WTC11 (cell line): ENCODE measurements at regions not wholly inside any gene's neighbourhood (a gene's known extent, or its start where the extent isn't known, plus 50 kb on each side); places are given as distances from the start of the nearest gene placed in this dataset.

Source experiments
- ATAC-seq: fragments of 200-7000 bp; cut with Tn5 transposase; 2 replicates; pipeline ENCODE4 v1.10.0; 2021; ENCODE audit warnings: mild to moderate bottlenecking, moderate library complexity
- CTCF ChIA-PET: fragments of 300-600 bp; sonication (Branson Sonifier 250); formaldehyde crosslinking; loops from one replicate; lab custom pipeline; 2021; ENCODE audit warnings: antibody characterized with exemption; lab: Charles Lee
- POLR2A ChIA-PET: fragments of 350-600 bp; sonication (Branson Sonifier 250); formaldehyde crosslinking; loops from one replicate; lab custom pipeline; 2021; ENCODE audit warnings: antibody characterized with exemption; lab: Charles Lee
- DNase-seq: peaks from one replicate; pipeline ENCODE4 v3.0.0; 2021; ENCODE audit warnings: low spot score
- H3K27ac Mint-ChIP-seq: 2 replicates; pipeline ENCODE4 v1.8.0; 2021; ENCODE audit warnings: mixed read lengths
- H3K27me3 Mint-ChIP-seq: 2 replicates; pipeline ENCODE4 v1.8.0; 2021; ENCODE audit warnings: low read depth, mild to moderate bottlenecking, moderate library complexity, mixed read lengths
- H3K36me3 Mint-ChIP-seq: 2 replicates; pipeline ENCODE4 v1.8.0; 2021; ENCODE audit warnings: mixed read lengths
- H3K4me1 Mint-ChIP-seq: 2 replicates; pipeline ENCODE4 v1.8.0; 2022; ENCODE audit warnings: mixed read lengths
- H3K4me3 Mint-ChIP-seq: 2 replicates; pipeline ENCODE4 v1.8.0; 2021; ENCODE audit warnings: mild to moderate bottlenecking, moderate library complexity, mixed read lengths
- H3K9me3 Mint-ChIP-seq: 2 replicates; pipeline ENCODE4 v1.8.0; 2021; ENCODE audit warnings: mixed read lengths
- AFF4 ChIP-seq: sonication (generic); formaldehyde crosslinking; IDR thresholded peaks from 2 replicates; pipeline ENCODE4 v1.8.1; 2023; ENCODE audit warnings: mild to moderate bottlenecking, missing genetic modification reagents, borderline replicate concordance
- ARID4B ChIP-seq: sonication (generic); formaldehyde crosslinking; IDR thresholded peaks from 2 replicates; pipeline ENCODE4 v1.8.0; 2023; ENCODE audit warnings: missing genetic modification reagents, mild to moderate bottlenecking, borderline replicate concordance
- ATF1 ChIP-seq: sonication (generic); formaldehyde crosslinking; IDR thresholded peaks from 2 replicates; pipeline ENCODE4 v1.8.1; 2023; ENCODE audit warnings: mild to moderate bottlenecking, moderate library complexity, missing genetic modification reagents
- ATF3 ChIP-seq: sonication (generic); formaldehyde crosslinking; conservative IDR thresholded peaks from 2 replicates; pipeline ENCODE4 v1.8.1; 2022; ENCODE audit warnings: mild to moderate bottlenecking, missing genetic modification reagents
- ATF6 ChIP-seq: sonication (generic); formaldehyde crosslinking; IDR thresholded peaks from 2 replicates; pipeline ENCODE4 v1.8.1; 2023; ENCODE audit warnings: mild to moderate bottlenecking, missing genetic modification reagents
- E2F4 ChIP-seq: sonication (generic); formaldehyde crosslinking; IDR thresholded peaks from 2 replicates; pipeline ENCODE4 v1.8.1; 2022; ENCODE audit warnings: low read depth, mild to moderate bottlenecking, moderate library complexity, missing genetic modification reagents, borderline replicate concordance
- ELF4 ChIP-seq: sonication (generic); formaldehyde crosslinking; IDR thresholded peaks from 2 replicates; pipeline ENCODE4 v1.8.1; 2022; ENCODE audit warnings: low read depth, mild to moderate bottlenecking, moderate library complexity, missing genetic modification reagents
- EMX1 ChIP-seq: fragments of 250-450 bp; sonication (Bioruptor Pico); IDR thresholded peaks from 2 replicates; pipeline ENCODE4 v1.8.0; 2021; ENCODE audit warnings: mild to moderate bottlenecking
- FOXJ3 ChIP-seq: sonication (generic); formaldehyde crosslinking; IDR thresholded peaks from 2 replicates; pipeline ENCODE4 v1.9.0; 2021; ENCODE audit warnings: missing genetic modification reagents, mild to moderate bottlenecking, borderline replicate concordance
- FOXP1 ChIP-seq: sonication (generic); formaldehyde crosslinking; IDR thresholded peaks from 2 replicates; pipeline ENCODE4 v1.8.0; 2022; ENCODE audit warnings: missing genetic modification reagents, mild to moderate bottlenecking, moderate library complexity, borderline replicate concordance
- GRHL2 ChIP-seq: fragments of 250-450 bp; sonication (Bioruptor Pico); IDR thresholded peaks from 2 replicates; pipeline ENCODE4 v1.8.0; 2022; ENCODE audit warnings: mild to moderate bottlenecking, moderate library complexity; ENCODE audit not compliant: insufficient replicate concordance, severe bottlenecking
- GTF2I ChIP-seq: fragments of 250-450 bp; sonication (Bioruptor Pico); conservative IDR thresholded peaks from 2 replicates; pipeline ENCODE4 v1.4.0; 2021; ENCODE audit warnings: mild to moderate bottlenecking
- HMGA2 ChIP-seq: fragments of 250-450 bp; sonication (Bioruptor Pico); IDR thresholded peaks from 2 replicates; pipeline ENCODE4 v1.4.0; 2021; ENCODE audit warnings: mild to moderate bottlenecking, moderate library complexity
- JUN ChIP-seq: sonication (generic); formaldehyde crosslinking; IDR thresholded peaks from 2 replicates; pipeline ENCODE4 v1.8.0; 2023; ENCODE audit warnings: mild to moderate bottlenecking, missing genetic modification reagents
- MXD4 ChIP-seq: fragments of 250-450 bp; sonication (Bioruptor Pico); IDR thresholded peaks from 2 replicates; pipeline ENCODE4 v1.8.0; 2021; ENCODE audit warnings: mild to moderate bottlenecking, moderate library complexity, borderline replicate concordance
- NR1H2 ChIP-seq: sonication (generic); formaldehyde crosslinking; IDR thresholded peaks from 2 replicates; pipeline ENCODE4 v1.9.0; 2021; ENCODE audit warnings: mild to moderate bottlenecking, moderate library complexity, missing genetic modification reagents
- NR3C1 ChIP-seq: sonication (generic); formaldehyde crosslinking; conservative IDR thresholded peaks from 2 replicates; pipeline ENCODE4 v1.8.1; 2023; ENCODE audit warnings: low read depth, mild to moderate bottlenecking, missing genetic modification reagents
- PRRX2 ChIP-seq: fragments of 250-450 bp; sonication (Bioruptor Pico); IDR thresholded peaks from 2 replicates; pipeline ENCODE4 v1.8.0; 2021; ENCODE audit warnings: mild to moderate bottlenecking
- RELA ChIP-seq: sonication (generic); formaldehyde crosslinking; IDR thresholded peaks from 2 replicates; pipeline ENCODE4 v1.8.1; 2022; ENCODE audit warnings: missing genetic modification reagents, mild to moderate bottlenecking, borderline replicate concordance
- SMAD4 ChIP-seq: sonication (generic); formaldehyde crosslinking; IDR thresholded peaks from 2 replicates; pipeline ENCODE4 v1.8.0; 2022; ENCODE audit warnings: mild to moderate bottlenecking, missing genetic modification reagents
- ZBTB21 ChIP-seq: sonication (generic); formaldehyde crosslinking; IDR thresholded peaks from 2 replicates; pipeline ENCODE4 v1.8.1; 2023; ENCODE audit warnings: mild to moderate bottlenecking, missing genetic modification reagents, borderline replicate concordance
- ZNF219 ChIP-seq: sonication (generic); formaldehyde crosslinking; IDR thresholded peaks from 2 replicates; pipeline ENCODE4 v1.8.0; 2023; ENCODE audit warnings: missing genetic modification reagents, mild to moderate bottlenecking, borderline replicate concordance
- ZNF425 ChIP-seq: fragments of 250-450 bp; sonication (Bioruptor Pico); conservative IDR thresholded peaks from 2 replicates; pipeline ENCODE4 v1.9.0; 2021; ENCODE audit warnings: mild to moderate bottlenecking

- H3K9me3 Mint-ChIP-seq = peaks cover 7% of the 10 kb centered on the region
- TF ChIP-seq ATF1 (no peak), ATF6 (CRISPR knock-in tag) (no peak), AFF4 (CRISPR knock-in tag) (no peak), ATF3 (CRISPR knock-in tag) (no peak), GRHL2 (CRISPR knock-in tag) (no peak), SMAD4 (CRISPR knock-in tag) (no peak), EMX1 (CRISPR knock-in tag) (no peak), ELF4 (CRISPR knock-in tag) (no peak), MXD4 (CRISPR knock-in tag) (no peak), E2F4 (no peak), FOXJ3 (CRISPR knock-in tag) (no peak), NR3C1 (no peak), HMGA2 (CRISPR knock-in tag) (no peak)
- no peak overlapping the region for H3K4me3 Mint-ChIP-seq
- H3K27ac Mint-ChIP-seq = no peak overlapping the region
- ChIA-PET POLR2A (no interaction called here), CTCF (interaction anchor here (1.1 to 3.1 kb wide), 7 partner anchors 10 to 281 kb away, joined by 3 to 47 read pairs (median 7); partner anchors contain the start of gene RASGEF1B)
- no peaks in the 10 kb centered on the region for H3K27me3 Mint-ChIP-seq
- H3K4me1 Mint-ChIP-seq = peaks cover 18% of the 10 kb centered on the region
- DNase-seq (no peak), ATAC-seq (no peak)
- no peaks in the 10 kb centered on the region for H3K36me3 Mint-ChIP-seq
These were observed 215.8 kb upstream of the RASGEF1B start for GRCh38 chr4:81687471-81687870.

GRCh38 chr4:81685104-81685503 is 213.4 kb upstream of the RASGEF1B start:
- peaks cover 20% of the 10 kb centered on the region for H3K4me1 Mint-ChIP-seq
- no peaks in the 10 kb centered on the region for H3K27me3 Mint-ChIP-seq
- POLR2A ChIA-PET = no interaction called here
- ATAC-seq (no peak), DNase-seq (no peak)
- H3K36me3 Mint-ChIP-seq = no peaks in the 10 kb centered on the region
- no peak overlapping the region for H3K27ac Mint-ChIP-seq
- CTCF ChIA-PET = no interaction called here
- peaks cover 7% of the 10 kb centered on the region for H3K9me3 Mint-ChIP-seq
- no peak overlapping the region for H3K4me3 Mint-ChIP-seq
- TF ChIP-seq ARID4B (CRISPR knock-in tag) = no peak
- no peak for TF ChIP-seq NR1H2 (CRISPR knock-in tag)
- TF ChIP-seq ZBTB21 (CRISPR knock-in tag) = no peak
- no peak for TF ChIP-seq FOXP1 (CRISPR knock-in tag)
- no peak for TF ChIP-seq NR3C1
- no peak for TF ChIP-seq RELA (CRISPR knock-in tag)
- TF ChIP-seq GTF2I = no peak
- no peak for TF ChIP-seq ZNF219
- no peak for TF ChIP-seq JUN (CRISPR knock-in tag)
- TF ChIP-seq PRRX2 (CRISPR knock-in tag) = no peak
- TF ChIP-seq FOXJ3 (CRISPR knock-in tag) = no peak
- no peak for TF ChIP-seq ZNF425 (CRISPR knock-in tag)
